KMS-11 (cell line): ENCODE measurements at regions not wholly inside any gene's neighbourhood (a gene's known extent, or its start where the extent isn't known, plus 50 kb on each side); places are given as distances from the start of the nearest gene placed in this dataset.

ENCODE experiments used
- H2AFZ ChIP-seq: fragments of 200-600 bp; sonication (generic); 2 replicates; pipeline ENCODE4 v1.6.1; 2016; ENCODE audit warnings: antibody characterized with exemption, mixed run types, low read depth
- H3K27ac ChIP-seq: fragments of 200-600 bp; sonication (generic); 2 replicates; pipeline ENCODE4 v1.6.1; 2016; ENCODE audit warnings: mild to moderate bottlenecking, mixed run types
- H3K27me3 ChIP-seq: fragments of 200-600 bp; sonication (generic); 2 replicates; pipeline ENCODE4 v1.6.1; 2017; ENCODE audit warnings: mild to moderate bottlenecking, low read depth, mixed run types, moderate library complexity; ENCODE audit not compliant: insufficient read depth
- H3K36me3 ChIP-seq: fragments of 200-600 bp; sonication (generic); 2 replicates; pipeline ENCODE4 v1.6.1; 2017; ENCODE audit warnings: mild to moderate bottlenecking, mixed run types; ENCODE audit not compliant: insufficient read depth
- H3K4me1 ChIP-seq: fragments of 200-600 bp; sonication (generic); 2 replicates; pipeline ENCODE4 v1.6.1; 2016; ENCODE audit warnings: mild to moderate bottlenecking, low read depth, mixed run types; ENCODE audit not compliant: poor library complexity, severe bottlenecking
- H3K4me2 ChIP-seq: fragments of 200-600 bp; sonication (generic); 2 replicates; pipeline ENCODE4 v1.7.0; 2016; ENCODE audit warnings: mild to moderate bottlenecking, mixed run types
- H3K4me3 ChIP-seq: fragments of 200-600 bp; sonication (generic); IDR thresholded peaks from 2 replicates; pipeline ENCODE4 v1.6.1; 2017; ENCODE audit warnings: low read depth, low read length, mixed read lengths; ENCODE audit not compliant: insufficient read depth
- H3K79me2 ChIP-seq: fragments of 200-600 bp; sonication (generic); 2 replicates; pipeline ENCODE4 v1.6.1; 2016; ENCODE audit warnings: low read depth, mixed run types; ENCODE audit not compliant: insufficient read depth
- H3K9ac ChIP-seq: fragments of 200-600 bp; sonication (generic); 2 replicates; pipeline ENCODE4 v1.6.1; 2016; ENCODE audit warnings: mild to moderate bottlenecking, mixed run types
- H4K20me1 ChIP-seq: fragments of 200-600 bp; sonication (generic); 2 replicates; pipeline ENCODE4 v1.6.1; 2016; ENCODE audit warnings: mild to moderate bottlenecking, mixed run types; ENCODE audit not compliant: insufficient read depth
- TF ChIP-seq, protein P1 (sequence below): fragments of 200-600 bp; sonication (generic); conservative IDR thresholded peaks from 2 replicates; pipeline ENCODE4 v1.6.1; 2017; ENCODE audit warnings: low read depth, mild to moderate bottlenecking, antibody characterized with exemption, low read length, moderate library complexity, mixed read lengths

DNA sequence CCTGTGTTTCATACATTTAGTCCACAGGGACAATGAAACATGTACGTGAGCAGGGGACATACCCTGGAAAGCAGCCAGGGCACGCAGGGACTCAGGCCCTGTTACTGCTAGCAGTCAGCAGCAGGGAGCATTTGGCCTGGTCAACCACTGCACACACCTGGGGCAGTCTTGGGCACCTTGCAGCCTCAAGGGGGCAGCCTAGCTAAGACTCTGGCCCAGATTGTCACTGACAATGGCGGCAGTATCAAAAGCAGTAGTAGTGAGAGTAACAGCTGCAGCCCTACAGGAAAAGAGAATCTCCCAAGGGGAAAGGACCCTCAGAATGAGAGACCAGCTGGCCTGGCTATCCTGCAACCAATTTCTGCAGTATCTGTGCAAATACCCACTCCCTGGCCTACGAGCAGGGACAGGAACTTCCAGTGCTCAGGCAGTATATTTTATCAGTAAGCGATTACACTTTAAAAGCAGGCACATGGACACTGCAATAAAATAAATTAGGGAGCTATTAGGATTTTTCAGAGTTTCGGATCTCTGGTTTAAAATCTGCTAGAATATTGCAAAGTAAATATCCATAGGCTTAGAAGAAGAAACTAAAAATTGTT lies 475.6 kb downstream of the LTN1 start:
- Histone ChIP-seq H3K79me2 (no peaks in the 10 kb centered on the region), H3K4me3 (no peak overlapping the region), H3K9ac (no peak overlapping the region), H3K4me1 (peaks cover 12% of the 10 kb centered on the region), H3K4me2 (peak overlapping the region; percentile 33), H3K36me3 (no peaks in the 10 kb centered on the region), H3K27me3 (no peaks in the 10 kb centered on the region), H2AFZ (peak overlapping the region; percentile 55; the same call in 1 of the 2 replicates), H4K20me1 (no peaks in the 10 kb centered on the region), H3K27ac (no peak overlapping the region)
- TF ChIP-seq, protein P1, sequence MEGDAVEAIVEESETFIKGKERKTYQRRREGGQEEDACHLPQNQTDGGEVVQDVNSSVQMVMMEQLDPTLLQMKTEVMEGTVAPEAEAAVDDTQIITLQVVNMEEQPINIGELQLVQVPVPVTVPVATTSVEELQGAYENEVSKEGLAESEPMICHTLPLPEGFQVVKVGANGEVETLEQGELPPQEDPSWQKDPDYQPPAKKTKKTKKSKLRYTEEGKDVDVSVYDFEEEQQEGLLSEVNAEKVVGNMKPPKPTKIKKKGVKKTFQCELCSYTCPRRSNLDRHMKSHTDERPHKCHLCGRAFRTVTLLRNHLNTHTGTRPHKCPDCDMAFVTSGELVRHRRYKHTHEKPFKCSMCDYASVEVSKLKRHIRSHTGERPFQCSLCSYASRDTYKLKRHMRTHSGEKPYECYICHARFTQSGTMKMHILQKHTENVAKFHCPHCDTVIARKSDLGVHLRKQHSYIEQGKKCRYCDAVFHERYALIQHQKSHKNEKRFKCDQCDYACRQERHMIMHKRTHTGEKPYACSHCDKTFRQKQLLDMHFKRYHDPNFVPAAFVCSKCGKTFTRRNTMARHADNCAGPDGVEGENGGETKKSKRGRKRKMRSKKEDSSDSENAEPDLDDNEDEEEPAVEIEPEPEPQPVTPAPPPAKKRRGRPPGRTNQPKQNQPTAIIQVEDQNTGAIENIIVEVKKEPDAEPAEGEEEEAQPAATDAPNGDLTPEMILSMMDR: peak; percentile 81

DNA sequence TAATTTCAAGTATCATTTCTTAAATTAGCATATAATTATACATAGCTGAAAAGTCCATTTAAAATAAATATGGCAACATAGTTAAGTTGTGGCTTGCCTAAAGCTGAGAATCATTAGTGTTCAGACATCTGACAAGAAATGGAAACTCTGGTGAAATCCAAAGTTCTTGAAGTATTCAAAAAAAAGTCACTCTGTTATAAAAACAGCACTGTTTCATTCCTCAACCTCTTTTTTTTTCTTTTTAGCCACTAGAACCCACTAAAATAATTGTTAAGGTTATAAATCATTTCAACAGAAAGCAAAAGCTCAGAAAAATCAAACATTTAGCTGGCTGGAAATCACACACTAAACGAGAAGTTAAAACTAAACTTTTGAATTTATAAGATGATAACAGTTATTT lies 476.7 kb downstream of the LTN1 start:
- no peak overlapping the region for H3K4me3 ChIP-seq
- H3K27ac ChIP-seq: no peak overlapping the region
- H2AFZ ChIP-seq: no peak overlapping the region
- H3K36me3 ChIP-seq: no peaks in the 10 kb centered on the region
- no peaks in the 10 kb centered on the region for H4K20me1 ChIP-seq
- H3K79me2 ChIP-seq: no peaks in the 10 kb centered on the region
- H3K4me1 ChIP-seq: peaks cover 12% of the 10 kb centered on the region
- no peak overlapping the region for H3K9ac ChIP-seq
- H3K27me3 ChIP-seq: no peaks in the 10 kb centered on the region
- TF ChIP-seq, protein P1: no peak
- no peak overlapping the region for H3K4me2 ChIP-seq

DNA sequence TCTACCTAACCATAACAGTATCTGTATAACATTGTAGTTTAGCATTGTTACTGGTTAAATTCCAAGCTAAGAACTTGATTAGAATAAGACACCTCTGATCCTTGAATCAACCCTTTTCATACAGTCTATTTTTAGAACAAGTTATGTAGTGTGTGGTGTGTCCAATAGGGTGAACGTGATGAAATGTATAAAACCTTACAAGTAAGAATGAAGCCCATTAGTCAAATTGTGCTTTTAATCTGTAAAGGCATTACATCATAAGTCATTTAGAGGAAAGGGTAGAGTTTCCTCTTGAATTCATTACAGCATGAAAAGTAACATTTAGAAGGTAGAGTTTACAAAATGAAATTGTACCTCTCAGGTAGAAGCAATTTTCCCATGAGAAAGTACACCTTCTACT lies 479.2 kb downstream of the LTN1 start:
- no peak overlapping the region for H3K4me3 ChIP-seq
- no peaks in the 10 kb centered on the region for H3K36me3 ChIP-seq
- TF ChIP-seq, protein P1: no peak
- H3K4me2 ChIP-seq: no peak overlapping the region
- peaks cover 12% of the 10 kb centered on the region for H3K4me1 ChIP-seq
- no peak overlapping the region for H2AFZ ChIP-seq
- H3K27ac ChIP-seq: no peak overlapping the region
- no peaks in the 10 kb centered on the region for H3K79me2 ChIP-seq
- H3K27me3 ChIP-seq: no peaks in the 10 kb centered on the region
- H3K9ac ChIP-seq: no peak overlapping the region
- no peaks in the 10 kb centered on the region for H4K20me1 ChIP-seq

DNA sequence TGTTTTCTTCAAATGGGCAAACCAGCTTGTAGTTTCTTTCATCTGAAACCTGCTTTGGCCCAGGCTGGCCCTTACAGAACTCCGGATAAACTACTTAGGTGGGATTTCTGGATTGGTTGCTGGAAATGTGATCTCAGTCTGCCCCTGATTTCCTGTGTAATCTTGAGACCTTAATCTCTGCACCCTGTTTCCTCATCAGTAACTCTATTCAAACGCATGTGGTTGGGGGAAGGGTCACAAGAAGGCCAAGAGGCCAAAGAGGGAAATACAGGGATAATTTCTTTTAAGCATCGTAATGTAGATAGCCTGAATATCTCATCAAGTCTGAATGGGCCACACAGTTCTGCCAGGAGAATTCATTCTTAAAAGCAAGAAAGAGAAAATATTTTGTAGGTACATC lies 483.6 kb downstream of the LTN1 start:
- H3K36me3 ChIP-seq: no peaks in the 10 kb centered on the region
- no peak overlapping the region for H3K4me2 ChIP-seq
- no peaks in the 10 kb centered on the region for H3K4me1 ChIP-seq
- no peaks in the 10 kb centered on the region for H3K79me2 ChIP-seq
- H2AFZ ChIP-seq: no peak overlapping the region
- no peak overlapping the region for H3K27ac ChIP-seq
- no peaks in the 10 kb centered on the region for H4K20me1 ChIP-seq
- TF ChIP-seq, protein P1: no peak
- no peak overlapping the region for H3K9ac ChIP-seq
- no peaks in the 10 kb centered on the region for H3K27me3 ChIP-seq
- H3K4me3 ChIP-seq: no peak overlapping the region
